ENCODE measurements at regions not wholly inside any gene's neighbourhood (a gene's known extent, or its start where the extent isn't known, plus 50 kb on each side); places are given as distances from the start of the nearest gene placed in this dataset.

DNA sequence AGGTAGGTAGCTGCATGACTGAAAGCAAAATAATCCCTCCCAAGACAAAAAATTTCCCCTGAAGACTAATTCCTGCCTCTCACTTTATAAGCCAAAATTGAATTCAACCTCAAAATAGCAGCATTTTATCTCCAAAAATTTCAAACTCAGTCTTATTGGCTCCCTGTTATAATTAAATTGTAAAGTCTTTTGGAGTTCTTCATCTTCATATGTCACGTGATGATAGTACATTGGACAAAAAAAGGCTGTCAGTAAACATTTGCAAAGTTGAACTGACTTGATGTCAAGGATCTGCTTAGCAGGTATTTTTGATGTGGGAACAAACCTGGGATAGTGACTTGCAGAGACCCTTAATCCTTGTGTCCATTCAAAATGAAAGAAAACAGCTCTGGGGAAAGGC lies 98.4 kb upstream of the SPRED1 start:
- TF ChIP-seq POLR2A (IDR thresholded peaks at IDR 0.05) (no peak), POLR2AphosphoS5 (IDR thresholded peaks at IDR 0.05) (no peak)
- TF ChIP-seq, protein P1, sequence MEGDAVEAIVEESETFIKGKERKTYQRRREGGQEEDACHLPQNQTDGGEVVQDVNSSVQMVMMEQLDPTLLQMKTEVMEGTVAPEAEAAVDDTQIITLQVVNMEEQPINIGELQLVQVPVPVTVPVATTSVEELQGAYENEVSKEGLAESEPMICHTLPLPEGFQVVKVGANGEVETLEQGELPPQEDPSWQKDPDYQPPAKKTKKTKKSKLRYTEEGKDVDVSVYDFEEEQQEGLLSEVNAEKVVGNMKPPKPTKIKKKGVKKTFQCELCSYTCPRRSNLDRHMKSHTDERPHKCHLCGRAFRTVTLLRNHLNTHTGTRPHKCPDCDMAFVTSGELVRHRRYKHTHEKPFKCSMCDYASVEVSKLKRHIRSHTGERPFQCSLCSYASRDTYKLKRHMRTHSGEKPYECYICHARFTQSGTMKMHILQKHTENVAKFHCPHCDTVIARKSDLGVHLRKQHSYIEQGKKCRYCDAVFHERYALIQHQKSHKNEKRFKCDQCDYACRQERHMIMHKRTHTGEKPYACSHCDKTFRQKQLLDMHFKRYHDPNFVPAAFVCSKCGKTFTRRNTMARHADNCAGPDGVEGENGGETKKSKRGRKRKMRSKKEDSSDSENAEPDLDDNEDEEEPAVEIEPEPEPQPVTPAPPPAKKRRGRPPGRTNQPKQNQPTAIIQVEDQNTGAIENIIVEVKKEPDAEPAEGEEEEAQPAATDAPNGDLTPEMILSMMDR (IDR thresholded peaks at IDR 0.05 in 8 of 11, conservative IDR thresholded peaks at IDR 0.05 in 3 of 11), result no peak
- peaks cover 4 to 47% (median 34%) of the 10 kb centered on the region in 8 donors for H3K9me3 ChIP-seq
- intact Hi-C loops (cut with DNase I; ENCODE audit: low total_unique reads), result no loop called here

DNA sequence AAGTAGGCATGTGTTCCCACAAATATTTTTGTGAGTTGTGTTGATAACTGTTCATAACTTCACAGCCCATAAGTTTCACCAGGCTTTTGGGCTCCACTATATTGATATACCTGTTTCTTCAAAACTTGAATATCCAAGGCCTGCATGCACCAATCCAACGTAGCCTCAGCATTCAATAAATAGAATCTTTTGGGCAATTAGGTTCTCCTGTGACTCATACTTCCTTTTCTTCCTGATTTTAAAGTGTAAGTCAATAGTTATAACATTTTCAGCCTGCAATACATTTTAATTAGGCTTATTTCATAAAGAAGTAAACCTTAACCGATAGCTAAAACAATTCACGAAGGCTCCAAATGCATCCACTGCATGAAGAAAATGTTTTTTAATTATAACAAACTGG lies 97.8 kb upstream of the SPRED1 start:
- no peak for DNase-seq

More for the DNA sequence above, 98.4 kb upstream of the SPRED1 start:
- H3K36me3 ChIP-seq, result no peaks in the 10 kb centered on the region
- H3K4me1 ChIP-seq, result no peaks in the 10 kb centered on the region
- no peak for DNase-seq
- WGBS, 5 donors, result 78 to 88% (median 86%) methylated on average over 1 of the region's 1 CpG
- no peak overlapping the region for H3K4me3 ChIP-seq
- H3K27me3 ChIP-seq (replicated peaks in 1 of 7), result no peaks in the 10 kb centered on the region
- no peak overlapping the region for H3K27ac ChIP-seq

DNA sequence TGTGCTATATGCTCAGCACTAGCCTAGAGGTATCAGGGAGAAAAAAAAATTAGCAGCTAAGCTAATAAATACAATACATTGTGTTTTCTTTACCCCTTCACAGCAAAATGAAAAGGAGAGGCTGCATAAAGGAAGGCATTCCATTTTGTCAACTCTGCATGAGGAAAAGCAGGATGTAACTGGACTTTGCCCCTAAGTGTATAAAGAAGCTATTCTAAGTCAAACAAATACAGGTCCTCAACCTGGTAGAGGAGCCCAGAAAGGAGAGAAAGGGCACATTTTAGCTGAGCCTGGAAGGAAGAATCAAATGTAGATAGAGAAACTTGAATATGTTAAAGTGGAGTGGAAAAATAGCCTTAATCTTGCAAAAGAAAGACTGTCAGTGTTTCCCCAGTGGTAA lies 89.0 kb upstream of the SPRED1 start:
- no peak overlapping the region for H3K27ac ChIP-seq
- no peaks in the 10 kb centered on the region for H3K36me3 ChIP-seq
- intact Hi-C loops (cut with DNase I; ENCODE audit: low total_unique reads), result no loop called here
- H3K9me3 ChIP-seq, result no peaks in the 10 kb centered on the region
- no peaks in the 10 kb centered on the region for H3K27me3 ChIP-seq (replicated peaks in 1 of 7)
- DNase-seq, result no peak
- no peak overlapping the region for H3K4me3 ChIP-seq
- no peak for TF ChIP-seq POLR2AphosphoS5 (IDR thresholded peaks at IDR 0.05)
- TF ChIP-seq, protein P1 (IDR thresholded peaks at IDR 0.05 in 8 of 11, conservative IDR thresholded peaks at IDR 0.05 in 3 of 11), result no peak
- no peak for TF ChIP-seq POLR2A (IDR thresholded peaks at IDR 0.05)
- H3K4me1 ChIP-seq, result no peaks in the 10 kb centered on the region

More for the DNA sequence above, 97.8 kb upstream of the SPRED1 start:
- Histone ChIP-seq H3K27me3 (replicated peaks in 1 of 7) (no peaks in the 10 kb centered on the region), H3K27ac (no peak overlapping the region), H3K36me3 (no peaks in the 10 kb centered on the region), H3K4me3 (no peak overlapping the region), H3K4me1 (no peaks in the 10 kb centered on the region), H3K9me3 (peaks cover 4 to 41% (median 30%) of the 10 kb centered on the region in 8 donors)
- WGBS, 5 donors, result 78 to 86% (median 79%) methylated on average over 3 of the region's 3 CpGs
- TF ChIP-seq, protein P1 (IDR thresholded peaks at IDR 0.05 in 8 of 11, conservative IDR thresholded peaks at IDR 0.05 in 3 of 11), result no peak
- no peak for TF ChIP-seq POLR2A (IDR thresholded peaks at IDR 0.05)
- TF ChIP-seq POLR2AphosphoS5 (IDR thresholded peaks at IDR 0.05), result no peak
- intact Hi-C loops (cut with DNase I; ENCODE audit: low total_unique reads), result no loop called here

DNA sequence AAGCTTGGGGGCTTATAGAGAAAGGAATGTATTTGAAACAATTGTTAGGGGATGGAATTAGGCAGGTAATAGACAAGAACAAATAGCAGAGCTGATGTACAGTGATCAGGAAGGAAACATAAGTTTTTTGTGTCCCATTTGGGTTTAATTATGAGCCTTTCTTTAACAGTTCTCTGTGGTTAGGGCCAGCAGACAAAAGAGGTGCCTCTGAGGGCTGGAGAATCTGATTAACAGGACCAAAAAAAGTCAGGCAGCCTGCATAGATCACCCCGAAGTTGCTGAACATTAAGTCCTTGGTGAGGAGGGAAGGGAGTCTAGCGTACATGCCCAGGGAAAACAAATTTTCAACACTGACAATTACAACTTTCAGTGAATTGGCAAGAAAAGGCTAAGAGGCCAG lies 88.6 kb upstream of the SPRED1 start:
- intact Hi-C loops (cut with DNase I; ENCODE audit: low total_unique reads), result no loop called here
- Histone ChIP-seq H3K27me3 (replicated peaks in 1 of 7) (no peaks in the 10 kb centered on the region), H3K4me1 (no peaks in the 10 kb centered on the region), H3K9me3 (no peaks in the 10 kb centered on the region), H3K27ac (no peak overlapping the region), H3K36me3 (no peaks in the 10 kb centered on the region), H3K4me3 (no peak overlapping the region)
- WGBS, 5 donors, result 59 to 85% (median 65%) methylated on average over 2 of the region's 2 CpGs
- TF ChIP-seq, protein P1 (IDR thresholded peaks at IDR 0.05 in 8 of 11, conservative IDR thresholded peaks at IDR 0.05 in 3 of 11), result no peak
- TF ChIP-seq POLR2AphosphoS5 (IDR thresholded peaks at IDR 0.05) (no peak), POLR2A (IDR thresholded peaks at IDR 0.05) (no peak)
- no peak for DNase-seq

Data from spleen (tissue), 11 donors.